Endothelial cell of umbilical vein (primary cell): ENCODE measurements at regions not wholly inside any gene's neighbourhood (a gene's known extent, or its start where the extent isn't known, plus 50 kb on each side); places are given as distances from the start of the nearest gene placed in this dataset.

Source experiments
- BruUV-seq: library from RNA; stranded (reverse); fragments of 400-500 nt; replicated peaks from 2 replicates; lab custom pipeline; 2021; lab: Mats Ljungman, UMichigan
- CTCF ChIA-PET: fragments of 300-600, 350-600 bp; sonication (Branson Sonifier 250); formaldehyde crosslinking; loops from one replicate; lab custom pipeline; 2021; ENCODE audit warnings: antibody characterized with exemption, inconsistent platforms; lab: Charles Lee
- POLR2A ChIA-PET: fragments of 300-600, 350-600 bp; sonication (Branson Sonifier 250); formaldehyde crosslinking; loops from one replicate; lab custom pipeline; 2021; ENCODE audit warnings: antibody characterized with exemption, inconsistent platforms; lab: Charles Lee
- DNase-seq: peaks from one replicate; pipeline ENCODE4 v3.0.0-alpha.2; 2011; ENCODE audit warnings: low read depth, low spot score
- FAIRE-seq: peaks from 2 replicates; lab custom pipeline; 2011; peaks lifted over from hg19 to GRCh38; lab: Jason Lieb, UNC
- H2AFZ ChIP-seq: 2 replicates; pipeline ENCODE4 v1.6.0; 2012; ENCODE audit warnings: low read depth, low read length, control low read depth, inconsistent platforms
- H3K27ac ChIP-seq: 2 replicates; pipeline ENCODE4 v1.5.1; 2011; ENCODE audit warnings: low read depth, mild to moderate bottlenecking, control low read depth, low read length, moderate library complexity; ENCODE audit not compliant: insufficient read depth
- H3K27me3 ChIP-seq, 2 experiments: 2 replicates each; pipeline versions ENCODE4 v1.6.0 to v1.6.1; 2011; ENCODE audit warnings: low read length in 2 of 2, mixed read lengths in 1 of 2; ENCODE audit not compliant: control insufficient read depth in 2 of 2, insufficient read depth in 2 of 2
- H3K36me3 ChIP-seq, 2 experiments: 2 replicates in 1 of 2; 3 replicates in 1 of 2; pipeline ENCODE4 v1.5.1; 2011; ENCODE audit warnings: low read length in 2 of 2, mild to moderate bottlenecking in 1 of 2, moderate library complexity in 1 of 2; ENCODE audit not compliant: control insufficient read depth in 2 of 2, insufficient read depth in 2 of 2; ENCODE audit errors: extremely low read depth in 1 of 2
- H3K4me1 ChIP-seq: 3 replicates; pipeline ENCODE4 v1.5.1; 2011; ENCODE audit warnings: mild to moderate bottlenecking, low read length; ENCODE audit not compliant: control insufficient read depth, insufficient read depth; ENCODE audit errors: extremely low read depth
- H3K4me2 ChIP-seq: 2 replicates; pipeline ENCODE4 v1.6.1; 2011; ENCODE audit warnings: low read length, control low read depth, mixed read lengths; ENCODE audit not compliant: insufficient read depth
- H3K4me3 ChIP-seq, 3 experiments: fragments of 200-600 bp in 1 of 3; sonication (generic), shearing (Covaris generic) in 1 of 3; replicated peaks in 1 of 3; 2 replicates each; pipeline ENCODE4 v1.5.1; 2011 to 2016; ENCODE audit warnings: control low read depth in 3 of 3, low read length in 3 of 3, mild to moderate bottlenecking in 2 of 3, inconsistent platforms in 1 of 3, low read depth in 1 of 3, moderate library complexity in 1 of 3; ENCODE audit not compliant: insufficient read depth in 1 of 3
- H3K79me2 ChIP-seq: 2 replicates; pipeline ENCODE4 v1.6.0; 2012; ENCODE audit warnings: low read length, inconsistent platforms; ENCODE audit not compliant: control insufficient read depth, insufficient read depth
- H3K9ac ChIP-seq: replicated peaks from 2 replicates; pipeline ENCODE3; 2011; ENCODE audit warnings: low read length, control low read depth; ENCODE audit not compliant: insufficient read depth; ENCODE audit errors: extremely low read depth
- H3K9me1 ChIP-seq: replicated peaks from 3 replicates; pipeline ENCODE4 v1.6.0; 2011; ENCODE audit warnings: mild to moderate bottlenecking, low read length; ENCODE audit not compliant: control insufficient read depth, insufficient read depth; ENCODE audit errors: extremely low read depth
- H3K9me3 ChIP-seq: replicated peaks from 2 replicates; pipeline ENCODE4 v1.5.1; 2012; ENCODE audit warnings: low read length, inconsistent platforms; ENCODE audit not compliant: control insufficient read depth, insufficient read depth
- H4K20me1 ChIP-seq: replicated peaks from 2 replicates; pipeline ENCODE3; 2011; ENCODE audit warnings: mild to moderate bottlenecking, low read length; ENCODE audit not compliant: control insufficient read depth, insufficient read depth; ENCODE audit errors: extremely low read depth
- CTCF ChIP-seq, 2 donors: IDR thresholded peaks; 1 replicate in 1 of 2; 2 replicates in 1 of 2; pipeline ENCODE4 v1.5.1; 2011; ENCODE audit warnings: low read length in 2 of 2, mild to moderate bottlenecking in 2 of 2, moderate library complexity in 2 of 2, control low read depth in 1 of 2, inconsistent platforms in 1 of 2, low read depth in 1 of 2; ENCODE audit not compliant: insufficient read depth in 1 of 2; ENCODE audit errors: extremely low read depth in 1 of 2
- EZH2 ChIP-seq: IDR thresholded peaks from 2 replicates; pipeline ENCODE4 v1.6.1; 2012; ENCODE audit warnings: borderline replicate concordance, low read depth, mild to moderate bottlenecking, moderate library complexity, low read length, inconsistent platforms; ENCODE audit not compliant: severe bottlenecking
- FOS ChIP-seq: IDR thresholded peaks from 2 replicates; pipeline ENCODE4 v1.6.1; 2011; ENCODE audit warnings: mild to moderate bottlenecking, low read length, moderate library complexity, borderline replicate concordance; ENCODE audit not compliant: insufficient read depth
- GATA2 ChIP-seq: IDR thresholded peaks from 2 replicates; pipeline ENCODE4 v1.7.0; 2011; ENCODE audit warnings: low read depth, mild to moderate bottlenecking, moderate library complexity, mixed read lengths, low read length; ENCODE audit not compliant: insufficient read length, insufficient read depth
- JUN ChIP-seq: IDR thresholded peaks from 2 replicates; pipeline ENCODE4 v1.6.1; 2011; ENCODE audit warnings: borderline replicate concordance, low read depth; ENCODE audit not compliant: insufficient read length, insufficient read depth
- MAX ChIP-seq: IDR thresholded peaks from 2 replicates; pipeline ENCODE4 v1.6.1; 2011; ENCODE audit not compliant: insufficient read depth, insufficient read length
- MYC ChIP-seq: IDR thresholded peaks from one replicate; pipeline ENCODE4 v1.6.1; 2011; ENCODE audit warnings: mild to moderate bottlenecking, low read depth, low read length
- POLR2A ChIP-seq: IDR thresholded peaks from 2 replicates; pipeline ENCODE4 v1.6.1; 2012; ENCODE audit warnings: low read depth, mild to moderate bottlenecking, control low read depth, low read length
- POLR2AphosphoS5 ChIP-seq: IDR thresholded peaks from 2 replicates; pipeline ENCODE4 v1.6.1; 2012; ENCODE audit warnings: low read depth, mild to moderate bottlenecking, control low read depth, low read length, moderate library complexity; ENCODE audit not compliant: insufficient read depth
- dilution Hi-C: fragments of 300-500 bp; cut with MboI; formaldehyde crosslinking; loops from one replicate; pipeline ENCODE4 v1.15.0; 2019; ENCODE audit warnings: low sequenced_read_pairs; ENCODE audit not compliant: extremely low pct_ligation_motif_present
- intact Hi-C: fragments of 100-400 bp; cut with micrococcal nuclease; formaldehyde crosslinking; loops from one replicate; pipeline ENCODE4 v1.10.0; 2022

GRCh38 chr15:69552057-69552815 is 99.6 kb downstream of the RPLP1 start:
- Histone ChIP-seq H4K20me1 (no peaks in the 10 kb centered on the region), H3K9me1 (no peaks in the 10 kb centered on the region), H3K79me2 (no peaks in the 10 kb centered on the region), H3K9ac (no peak overlapping the region), H3K27me3 (no peaks in the 10 kb centered on the region), H2AFZ (no peak overlapping the region), H3K9me3 (no peaks in the 10 kb centered on the region), H3K4me2 (no peak overlapping the region), H3K27ac (no peak overlapping the region), H3K4me1 (peaks cover 6% of the 10 kb centered on the region), H3K4me3 (no peak overlapping the region), H3K36me3 (no peaks in the 10 kb centered on the region)
- DNase-seq (no peak), FAIRE-seq (no peak)
- intact Hi-C loops (no loop called here), dilution Hi-C loops (no loop called here)
- ChIA-PET POLR2A (no interaction called here), CTCF (no interaction called here)
- no TSS peak for BruUV-seq
- TF ChIP-seq POLR2AphosphoS5 (no peak), FOS (no peak), MAX (no peak), POLR2A (no peak), GATA2 (no peak), EZH2 (no peak), JUN (no peak), MYC (no peak), CTCF (IDR thresholded peaks at IDR 0.05; ENCODE audit: extremely low read depth in 1 of 2, insufficient read depth in 1 of 2, low read depth in 1 of 2, low read length in 2 of 2) (no peak)
